ENCODE measurements at regions not wholly inside any gene's neighbourhood (a gene's known extent, or its start where the extent isn't known, plus 50 kb on each side); places are given as distances from the start of the nearest gene placed in this dataset.

DNA sequence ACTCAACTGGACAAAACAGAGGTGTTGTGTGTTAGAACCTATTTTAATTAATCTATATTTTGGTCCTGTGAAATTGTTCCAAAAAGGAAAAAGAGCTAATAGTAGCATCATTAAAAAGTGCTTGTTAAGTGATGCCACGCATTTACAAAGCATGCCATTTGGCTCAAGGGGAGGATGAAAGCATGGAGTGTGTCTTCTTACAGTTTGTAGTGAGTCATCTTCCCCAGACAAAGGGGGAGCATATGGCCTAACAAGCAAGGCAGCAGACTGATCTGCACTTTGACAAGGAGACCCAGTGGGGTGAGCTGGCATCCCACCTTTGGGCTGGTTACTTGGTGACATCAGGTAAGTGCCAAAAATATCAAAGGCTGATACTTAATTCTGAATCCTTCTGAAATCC, 297.0 kb downstream of the FGF9 start:
- DNase-seq = no peak

DNA sequence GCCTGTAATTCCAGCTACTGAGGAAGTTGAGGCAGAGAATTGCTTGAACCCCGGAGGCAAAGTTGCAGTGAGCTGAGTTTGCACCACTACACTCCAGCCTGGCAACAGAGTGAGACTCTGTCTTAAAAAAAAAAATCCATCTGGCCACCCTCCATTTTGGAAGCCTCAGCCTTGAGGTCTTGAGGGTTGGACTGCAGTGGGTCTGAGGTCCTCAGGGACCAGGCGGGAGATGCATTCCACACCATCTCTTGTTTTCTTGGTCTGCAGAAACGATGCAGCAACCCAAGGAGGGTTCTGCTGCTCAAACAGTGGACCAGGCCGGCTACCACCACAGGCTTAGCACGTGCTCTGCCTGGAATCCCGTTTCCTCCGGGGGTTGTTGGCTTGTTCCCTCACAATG, 299.3 kb downstream of the FGF9 start:
- no peak for DNase-seq

DNA sequence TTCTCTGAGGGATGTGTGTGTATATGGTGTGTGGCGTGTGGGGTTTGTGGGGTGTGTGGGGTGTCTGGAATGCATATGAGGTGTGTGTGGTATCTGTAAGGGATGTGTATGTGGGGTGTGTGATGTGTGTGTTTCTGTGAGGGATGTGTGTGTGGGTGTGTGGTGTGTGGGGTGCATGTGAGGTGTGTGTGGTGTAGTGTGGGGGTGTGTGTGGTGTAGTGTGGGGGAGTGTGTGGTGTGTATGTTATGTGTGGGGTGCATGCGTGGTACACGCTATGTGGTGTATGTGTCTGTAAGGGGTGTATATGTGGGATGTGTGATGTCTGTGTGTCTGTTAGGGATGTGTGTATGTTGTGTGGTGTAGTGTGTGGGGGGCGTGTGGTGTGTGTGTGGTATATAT, 300.0 kb downstream of the FGF9 start:
- DNase-seq = no peak

DNA sequence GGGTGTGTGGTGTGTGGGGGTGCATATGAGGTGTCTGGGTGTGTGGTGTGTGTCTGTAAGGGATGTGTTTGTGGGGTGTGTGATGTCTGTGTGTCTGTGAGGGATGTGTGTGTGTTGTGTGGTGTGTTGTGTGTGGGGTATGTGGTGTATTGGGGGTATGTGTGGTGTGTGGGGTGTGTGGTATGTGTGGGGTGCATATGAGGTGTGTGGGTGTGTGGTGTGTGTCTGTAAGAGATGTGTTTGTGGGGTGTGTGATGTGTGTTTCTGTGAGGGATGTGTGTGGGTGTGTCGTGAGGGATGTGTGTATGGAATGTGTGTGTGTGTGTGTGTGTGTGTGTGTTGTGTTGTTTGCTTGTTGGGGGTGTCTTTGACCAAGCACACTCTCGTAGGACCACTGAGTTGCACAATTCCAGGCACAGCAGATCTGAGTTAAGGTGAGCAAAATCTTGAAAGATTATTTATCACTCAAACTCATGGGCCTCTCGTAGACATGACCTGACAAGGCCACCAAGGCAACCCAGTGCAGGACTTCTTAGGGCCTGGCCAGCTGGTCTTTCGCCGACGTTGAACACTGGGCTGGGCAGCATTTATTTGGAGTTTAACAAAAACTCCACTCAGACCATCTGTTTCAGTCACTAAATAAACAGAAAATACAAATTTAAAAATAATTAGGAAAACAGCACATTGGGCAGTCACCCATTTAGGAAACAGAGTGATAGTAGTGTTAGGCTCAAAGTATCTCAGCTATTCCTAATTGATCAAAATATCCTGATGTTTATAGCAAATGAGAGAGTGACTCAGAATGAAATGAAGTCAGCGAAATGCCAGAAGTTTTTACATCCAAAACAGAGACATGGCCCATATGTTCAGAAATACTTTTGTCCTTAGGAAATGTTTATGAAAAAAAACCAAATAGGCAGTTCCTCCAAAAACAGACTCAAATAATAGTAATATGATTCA, 301.1 kb downstream of the FGF9 start:
- no peak for DNase-seq

DNA sequence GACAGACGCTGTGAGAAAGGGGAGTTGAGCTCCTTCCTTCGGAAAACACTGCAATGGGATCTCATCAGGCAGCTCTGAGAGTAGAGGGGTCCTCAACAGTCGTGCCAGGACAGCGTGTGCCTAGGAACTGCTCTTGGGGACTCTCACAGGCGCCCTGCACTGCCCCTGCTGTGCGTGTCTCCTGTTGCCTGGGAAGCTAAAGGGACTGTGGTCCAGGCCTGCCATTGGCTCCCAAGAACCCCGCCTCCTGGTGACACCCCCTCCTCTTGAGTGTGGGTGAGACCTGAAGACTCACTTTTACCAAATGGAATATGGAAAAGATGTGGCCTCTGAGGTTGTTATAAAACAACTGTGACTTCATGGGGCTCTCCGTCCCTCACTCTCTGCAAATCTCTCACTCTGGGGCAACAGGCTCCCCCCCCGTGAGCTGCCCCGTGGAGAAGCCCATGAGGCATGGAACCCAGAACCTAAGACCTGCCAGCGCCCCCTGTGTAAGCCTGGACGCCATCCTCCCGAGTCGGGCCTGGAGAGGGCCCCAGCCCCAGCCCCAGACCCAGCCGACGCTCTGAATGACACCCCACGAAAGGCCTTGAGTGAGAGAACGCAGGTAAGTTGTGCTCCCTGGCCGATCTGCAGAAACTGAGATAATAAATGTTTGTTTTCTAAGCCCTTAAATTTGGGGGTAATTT, 302.7 kb downstream of the FGF9 start:
- no peak for DNase-seq

DNA sequence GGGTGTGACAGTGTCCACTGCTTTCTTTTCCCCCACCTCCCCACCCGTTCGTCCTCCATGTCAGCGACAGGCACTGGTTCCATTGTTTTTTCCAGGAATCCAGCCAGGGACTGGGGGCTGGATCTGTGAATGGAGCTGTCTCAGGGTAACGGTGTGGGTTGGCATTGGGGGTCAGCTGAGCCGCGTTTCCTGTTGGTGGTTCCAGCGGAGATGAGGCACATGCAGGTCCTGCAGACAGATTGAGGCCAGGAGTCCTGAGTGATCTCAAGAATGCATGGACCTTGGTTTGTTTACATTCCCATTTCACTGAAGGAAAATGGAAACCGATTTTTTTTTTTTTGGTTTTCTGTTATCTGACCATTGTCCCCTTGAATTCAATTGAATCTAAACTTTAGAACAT, 303.9 kb downstream of the FGF9 start:
- DNase-seq = no peak

DNA sequence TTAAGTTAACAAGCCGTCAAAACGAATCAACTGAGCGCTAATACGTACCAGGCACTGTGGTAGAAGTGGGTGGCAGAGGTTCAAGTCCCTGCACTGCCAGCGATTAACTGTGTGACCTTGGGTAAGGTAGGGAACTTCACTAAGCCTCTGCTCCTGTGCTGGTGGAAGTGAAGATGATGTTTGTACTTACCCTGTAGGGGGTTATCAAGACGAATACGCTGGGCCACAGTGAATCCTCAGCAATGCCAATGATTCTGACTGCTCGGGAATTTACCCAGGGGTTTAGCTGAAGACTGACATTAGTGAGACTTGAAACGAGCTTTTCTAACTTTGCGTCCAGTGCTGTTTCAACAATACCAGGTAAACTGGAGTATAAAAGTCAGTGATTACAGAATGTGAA, 305.3 kb downstream of the FGF9 start:
- DNase-seq = no peak

DNA sequence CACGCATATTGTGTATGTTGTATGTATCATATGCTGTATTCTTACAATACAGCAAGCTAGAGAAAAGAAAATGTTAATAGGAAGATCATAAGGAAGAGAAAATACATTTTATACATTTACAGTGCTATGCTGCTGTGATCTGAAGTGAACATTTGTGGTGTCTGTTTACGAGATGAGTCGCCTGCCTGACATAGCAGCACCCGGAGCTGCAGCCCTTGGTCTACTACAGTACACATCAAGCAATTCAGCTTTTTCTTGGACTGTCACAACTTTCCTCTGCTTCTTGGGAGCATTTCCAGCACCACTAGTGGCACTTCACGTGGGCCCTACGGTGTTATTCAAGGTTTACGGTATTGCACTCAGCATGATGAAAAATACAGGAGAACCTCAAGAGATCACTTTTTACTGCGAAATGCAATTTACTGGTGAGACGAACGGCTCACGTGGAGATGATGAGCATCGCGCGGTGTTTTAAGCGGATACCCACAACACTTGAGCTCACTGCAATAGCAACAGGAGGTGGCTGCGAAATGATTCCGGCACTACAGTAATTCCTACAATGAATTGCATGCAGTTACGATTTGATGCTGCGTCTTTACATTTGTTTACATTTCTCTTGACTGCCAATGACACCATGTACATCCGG, 308.4 kb downstream of the FGF9 start:
- DNase-seq = no peak

DNA sequence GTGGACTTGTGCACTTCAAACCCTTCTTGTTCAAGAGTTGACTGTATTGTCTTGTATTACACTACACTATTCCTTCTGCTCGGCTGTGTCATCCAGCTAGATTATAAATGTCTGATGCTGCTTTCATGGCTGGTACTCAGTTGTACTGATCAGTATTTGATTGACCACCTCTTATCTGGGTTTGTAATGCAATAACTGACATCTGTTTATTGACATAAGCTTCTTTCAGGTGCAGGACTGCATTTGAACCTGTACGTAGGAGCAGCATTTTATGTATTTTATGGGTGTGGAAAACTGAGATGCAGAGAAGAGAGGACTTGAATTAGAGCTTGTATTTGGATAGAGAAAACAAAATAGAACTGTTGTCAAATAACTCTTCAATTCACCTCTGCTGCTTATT, 309.2 kb downstream of the FGF9 start:
- no peak for DNase-seq

DNA sequence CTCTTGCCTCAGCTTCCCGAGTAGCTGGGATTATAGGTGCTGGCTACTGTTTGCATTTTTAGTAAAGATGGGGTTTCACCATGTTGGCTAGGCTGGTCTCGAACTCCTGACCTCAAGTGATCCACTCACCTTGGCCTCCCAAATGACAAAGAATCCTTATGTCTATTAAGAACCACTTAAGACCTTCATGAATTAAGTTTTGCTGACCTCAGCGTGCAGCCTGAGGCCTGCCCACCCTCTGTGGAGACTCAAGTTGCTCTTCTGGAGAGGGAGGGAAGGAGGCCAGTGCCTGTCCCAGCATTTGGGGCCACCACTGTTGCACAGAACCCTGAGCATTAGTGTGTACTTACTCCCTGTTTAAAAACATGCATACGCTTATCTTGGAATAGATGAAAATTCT, 313.3 kb downstream of the FGF9 start:
- DNase-seq = no peak

DNA sequence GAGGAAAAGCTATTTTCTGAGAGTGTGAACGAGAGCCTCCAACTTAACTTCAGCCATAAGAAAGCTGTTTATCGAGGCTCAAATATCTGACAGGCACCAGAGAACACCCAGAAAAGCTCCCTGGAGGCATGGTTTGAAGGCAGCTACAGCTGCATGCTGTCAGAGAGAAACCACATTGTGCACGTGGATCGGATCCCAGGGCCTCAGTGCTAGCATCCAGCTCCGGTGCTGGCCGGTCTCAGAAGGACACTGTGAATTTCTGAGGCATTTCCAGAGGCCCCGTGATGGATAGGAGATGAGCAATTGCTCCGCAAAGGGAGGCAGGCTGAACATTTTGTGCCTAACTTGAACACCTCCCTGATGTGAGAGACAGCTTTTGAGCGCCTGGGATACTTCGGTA, 315.7 kb downstream of the FGF9 start:
- no peak for DNase-seq

DNA sequence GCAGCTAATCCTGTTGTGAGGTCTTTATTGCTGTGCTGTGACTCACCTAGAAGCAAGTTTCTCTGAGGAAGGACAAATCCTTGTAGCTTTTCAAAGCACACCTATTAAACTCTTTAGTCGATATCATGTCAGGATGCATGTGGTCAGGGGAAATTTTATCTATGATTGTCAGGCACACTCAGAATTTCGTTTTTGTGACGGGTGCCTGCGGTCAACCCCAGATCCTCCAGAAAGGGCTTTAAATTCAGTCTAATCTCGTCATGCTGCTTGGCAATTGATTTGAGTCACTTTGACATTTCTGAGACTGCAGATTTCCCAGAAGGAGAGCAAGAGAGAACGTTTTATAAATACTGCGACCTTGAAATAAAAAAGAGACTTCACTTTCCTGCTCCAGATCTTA, 316.9 kb downstream of the FGF9 start:
- no peak for DNase-seq

DNA sequence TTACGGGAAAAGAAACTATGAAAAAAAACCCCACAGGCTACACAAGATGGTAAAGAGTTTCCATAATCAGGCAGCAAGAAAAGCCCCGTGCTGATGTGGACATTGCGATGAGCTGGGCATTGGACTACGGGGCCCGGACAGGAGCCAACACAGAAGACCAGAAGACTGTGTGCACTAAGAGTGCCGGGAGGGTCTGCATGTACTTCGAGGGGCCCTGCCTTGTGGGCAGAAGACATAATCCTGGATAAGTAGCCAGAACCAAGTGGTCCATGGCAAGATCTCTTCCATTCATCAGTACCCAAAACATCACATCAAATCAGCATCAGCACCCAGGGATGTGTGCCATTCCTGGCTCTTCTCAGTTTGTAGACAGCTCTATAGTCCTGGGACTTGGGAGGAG, 317.8 kb downstream of the FGF9 start:
- no peak for DNase-seq

DNA sequence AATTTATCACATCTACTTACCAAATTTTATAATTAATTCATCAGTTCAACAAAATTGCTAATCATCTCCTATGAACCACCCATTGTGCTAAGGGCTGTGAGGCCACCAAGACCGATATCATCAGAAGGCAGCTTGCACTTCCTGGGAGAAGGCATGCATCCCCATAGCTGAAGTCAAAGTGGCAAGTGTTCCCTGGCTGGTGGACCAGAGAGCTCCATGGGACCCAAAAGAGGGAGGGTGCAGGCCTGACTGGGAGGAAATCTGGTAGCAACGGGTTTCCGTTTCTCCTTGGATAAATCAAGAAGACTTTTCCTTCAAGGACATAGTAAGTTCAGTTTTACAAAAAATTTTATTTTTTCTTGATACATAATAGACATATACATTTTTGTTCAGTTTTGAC, 325.2 kb downstream of the FGF9 start:
- DNase-seq = no peak

DNA sequence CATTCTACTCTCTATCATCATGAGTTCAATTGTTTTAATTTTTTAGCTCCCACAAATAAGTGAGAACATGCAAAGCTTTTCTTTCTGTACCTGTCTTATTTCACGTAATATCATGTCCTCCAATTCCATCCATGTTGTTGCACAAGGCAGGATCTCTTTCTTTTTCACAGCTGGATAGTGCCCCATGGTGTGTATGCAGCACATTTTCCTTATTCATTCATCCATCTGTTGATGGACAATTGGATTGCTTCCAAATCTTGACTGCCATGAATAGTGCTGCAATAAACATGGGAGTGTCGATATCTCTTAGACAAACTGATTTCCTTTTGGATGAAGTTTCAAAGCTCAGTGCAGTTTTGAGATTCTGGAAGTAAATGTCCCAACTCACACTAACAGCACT, 326.9 kb downstream of the FGF9 start:
- DNase-seq = no peak

DNA sequence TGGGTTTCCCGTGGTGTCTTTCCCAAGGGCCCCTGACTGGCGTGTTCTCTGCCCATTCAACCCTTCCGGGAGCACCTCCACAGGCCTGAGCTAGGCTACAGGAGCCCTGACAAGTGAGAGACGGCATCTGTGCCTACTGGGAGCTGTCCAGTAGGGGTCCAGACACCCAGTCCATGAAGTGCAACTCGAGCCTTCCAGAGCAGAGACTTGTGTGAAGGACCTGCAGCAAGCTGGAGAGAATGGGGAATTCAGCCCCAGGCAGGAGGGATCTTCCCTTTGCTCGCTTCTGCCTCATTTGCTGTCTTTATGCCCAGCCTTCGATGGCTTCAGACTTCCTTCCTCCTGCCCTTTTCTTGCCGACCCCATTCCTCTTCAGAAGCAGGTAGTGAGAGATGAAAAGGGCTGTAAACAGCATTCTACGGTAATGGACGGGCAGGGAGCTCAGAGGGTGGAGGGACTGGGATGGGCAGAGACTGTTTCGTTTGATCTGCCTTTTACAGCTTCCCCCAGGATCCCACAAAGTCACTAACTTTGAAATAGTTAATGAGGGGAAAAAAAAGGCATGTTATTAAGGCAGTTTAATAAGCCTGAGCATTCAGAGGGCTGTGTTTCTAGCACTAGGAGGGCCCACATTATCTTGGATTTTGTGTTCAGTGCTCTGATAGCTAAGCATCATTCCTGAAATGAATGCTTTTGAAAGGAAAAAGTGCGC, 327.6 kb downstream of the FGF9 start:
- DNase-seq = no peak

DNA sequence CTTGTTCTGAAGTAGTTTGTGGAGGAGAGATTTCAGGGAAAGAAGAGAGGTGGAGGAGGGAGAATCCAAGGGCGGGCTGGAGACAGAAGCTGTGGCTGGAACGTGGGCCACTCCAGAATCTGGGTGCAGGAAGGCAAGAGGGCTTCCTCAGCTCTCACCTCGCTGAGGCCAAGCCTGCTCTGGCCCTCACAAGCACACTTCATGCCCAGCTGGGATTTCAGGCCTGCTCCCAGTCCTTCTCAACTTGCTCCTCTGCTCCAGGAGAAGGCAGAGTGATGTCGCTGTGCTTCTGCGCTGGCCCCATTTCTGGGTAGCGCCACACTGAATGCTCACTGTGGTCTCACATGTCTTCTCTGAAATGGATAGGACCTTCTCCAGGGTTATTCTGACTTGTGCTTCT, 328.8 kb downstream of the FGF9 start:
- no peak for DNase-seq

DNA sequence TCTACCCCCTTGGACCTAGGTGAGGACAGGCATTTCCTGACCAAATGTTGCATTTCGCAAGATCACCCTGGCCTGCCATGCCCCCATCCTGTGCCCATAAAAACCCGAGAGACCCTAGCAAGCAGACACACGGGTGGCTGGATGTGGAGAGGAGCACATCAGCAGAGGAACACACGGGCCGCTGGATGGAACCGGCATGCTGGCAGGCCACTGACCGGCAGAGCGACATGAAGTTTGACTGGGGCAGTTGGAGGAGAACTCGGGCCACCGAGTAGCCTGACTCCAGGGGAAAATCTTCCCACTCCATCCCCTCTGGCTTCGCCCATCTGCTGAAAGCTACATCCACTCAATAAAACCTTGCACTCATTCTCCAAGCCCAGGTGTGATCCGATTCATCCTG, 329.3 kb downstream of the FGF9 start:
- no peak for DNase-seq

DNA sequence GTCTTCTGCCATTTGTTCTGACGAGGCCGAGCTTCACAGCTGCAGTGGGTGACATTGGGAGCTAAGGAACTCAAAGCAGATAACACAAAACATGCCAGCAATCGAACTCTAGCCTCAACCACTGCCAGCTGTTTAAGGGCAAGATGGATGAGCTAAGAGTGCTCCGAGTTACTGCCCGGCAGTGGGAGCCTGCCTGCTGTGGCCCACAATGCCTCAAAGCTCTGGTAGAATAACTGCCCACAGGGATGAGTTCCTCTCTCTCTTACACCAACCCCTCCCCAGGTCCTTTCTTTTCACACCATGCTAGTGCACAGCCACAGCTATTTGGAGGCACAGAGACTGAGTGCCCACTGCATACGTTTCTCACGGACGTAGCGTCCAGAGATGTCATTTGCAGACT, 330.5 kb downstream of the FGF9 start:
- DNase-seq = no peak

DNA sequence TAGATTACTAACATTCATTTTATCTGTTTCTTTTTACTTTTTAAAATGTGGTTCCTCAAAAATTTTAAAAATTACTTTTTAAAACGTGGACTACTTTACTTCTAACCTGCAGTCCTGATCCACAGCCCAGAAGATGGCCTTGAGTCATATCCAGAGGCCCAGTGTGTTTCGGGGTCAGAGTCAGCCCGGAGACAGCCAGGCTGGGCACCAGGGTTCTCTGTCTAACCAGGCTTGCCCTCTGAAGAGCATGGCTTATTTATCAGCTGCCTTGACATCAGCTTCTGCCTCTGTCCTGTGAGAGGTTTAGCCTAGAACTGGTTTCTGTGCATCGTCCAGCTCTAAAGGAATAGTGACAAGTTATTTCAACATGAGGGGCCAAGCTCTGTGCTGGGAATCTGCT, 332.0 kb downstream of the FGF9 start:
- no peak for DNase-seq

DNA sequence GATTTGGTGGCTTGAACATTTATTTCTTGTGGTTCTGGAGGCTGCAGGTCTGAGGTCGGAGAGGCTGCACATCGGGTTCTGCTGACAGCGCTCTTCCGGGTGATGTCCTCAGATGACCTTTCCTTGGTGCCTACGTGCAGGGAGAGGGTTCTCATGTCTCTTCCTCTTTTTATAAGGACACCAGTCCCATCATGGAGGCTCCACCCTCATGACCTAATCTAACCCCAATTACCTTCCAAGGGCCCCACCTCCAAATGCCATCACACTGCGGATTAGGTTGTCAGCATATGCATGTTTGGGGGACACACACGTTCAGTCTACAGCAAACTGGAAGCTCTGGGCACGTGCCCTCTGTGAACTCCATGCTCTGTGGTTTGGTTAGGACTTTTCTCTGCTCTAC, 338.6 kb downstream of the FGF9 start:
- DNase-seq = no peak

DNA sequence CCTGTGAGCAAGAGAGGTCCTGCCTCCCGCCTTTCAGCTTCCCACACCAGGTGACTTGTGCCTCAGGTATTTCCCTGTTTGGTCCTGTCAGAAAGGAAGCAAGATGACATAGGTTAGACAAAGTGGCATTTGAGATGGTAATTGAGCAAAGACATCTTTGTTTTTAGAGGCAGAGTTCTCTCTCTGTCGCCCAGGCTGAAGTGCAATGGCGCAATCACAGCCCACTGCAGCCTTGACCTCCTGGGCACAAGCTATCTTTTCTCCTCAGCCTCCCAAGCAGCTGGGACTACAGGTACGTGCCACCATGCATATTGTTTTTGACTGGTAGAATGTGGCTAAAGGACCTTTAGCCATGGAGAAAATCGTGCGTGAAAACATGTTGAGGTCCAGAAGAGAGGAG, 339.1 kb downstream of the FGF9 start:
- no peak for DNase-seq

DNA sequence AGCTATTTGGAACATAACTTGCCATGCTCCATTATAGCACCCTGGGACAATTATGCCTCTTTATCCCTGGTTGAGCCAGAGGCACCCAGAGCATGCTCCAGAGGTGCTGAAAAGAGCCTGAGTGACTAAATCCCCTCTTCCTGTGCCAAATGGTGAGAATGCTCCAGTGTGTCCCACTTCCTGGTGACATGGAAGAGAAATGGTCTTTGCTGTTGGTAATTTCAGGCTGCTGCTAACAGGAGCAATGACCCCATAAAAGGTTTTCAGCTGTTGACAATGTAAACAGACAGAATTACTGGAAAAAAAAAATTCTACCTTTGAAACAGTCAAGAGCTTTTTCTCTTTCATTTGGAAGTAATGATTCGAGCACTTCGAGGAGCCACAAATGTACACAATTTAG, 341.8 kb downstream of the FGF9 start:
- DNase-seq = no peak

Measured in 8988T (cell line).